AG10803 (cell line): ENCODE measurements at regions not wholly inside any gene's neighbourhood (a gene's known extent, or its start where the extent isn't known, plus 50 kb on each side); places are given as distances from the start of the nearest gene placed in this dataset.
A peak's percentile ranks its signal among the peaks of the same experiment; 100 is the strongest.

Experiments
- DNase-seq: peaks from one replicate; pipeline ENCODE4 v3.0.0; 2010; ENCODE audit warnings: low read depth
- H3K4me3 ChIP-seq: 2 replicates; pipeline ENCODE4 v1.5.1; 2011; ENCODE audit warnings: mild to moderate bottlenecking, low read length, control low read depth
- CTCF ChIP-seq: conservative IDR thresholded peaks from 2 replicates; pipeline ENCODE4 v1.5.1; 2011; ENCODE audit warnings: mild to moderate bottlenecking, low read length, control low read depth, inconsistent platforms

- no peak overlapping the region for H3K4me3 ChIP-seq
- no peak for TF ChIP-seq CTCF
- DNase-seq = no peak
Observed at GRCh38 chr5:102014371-102014770, 281.7 kb downstream of the SLCO4C1 start.

GRCh38 chr5:102010644-102011043 lies 285.4 kb downstream of the SLCO4C1 start:
- no peak for DNase-seq
- TF ChIP-seq CTCF = no peak
- no peak overlapping the region for H3K4me3 ChIP-seq

GRCh38 chr5:101997235-101997634 lies 298.8 kb downstream of the SLCO4C1 start:
- DNase-seq = no peak
- no peak overlapping the region for H3K4me3 ChIP-seq
- no peak for TF ChIP-seq CTCF

GRCh38 chr5:101995585-101995984 lies 300.5 kb downstream of the SLCO4C1 start:
- DNase-seq = no peak
- TF ChIP-seq CTCF = no peak
- H3K4me3 ChIP-seq = no peak overlapping the region

GRCh38 chr5:101991486-101991885 lies 304.6 kb downstream of the SLCO4C1 start:
- no peak overlapping the region for H3K4me3 ChIP-seq
- TF ChIP-seq CTCF = no peak

GRCh38 chr5:101989659-101990058 lies 306.4 kb downstream of the SLCO4C1 start:
- no peak for TF ChIP-seq CTCF
- no peak overlapping the region for H3K4me3 ChIP-seq
- no peak for DNase-seq

More at GRCh38 chr5:101991486-101991885, 304.6 kb downstream of the SLCO4C1 start:
- DNase-seq = no peak

GRCh38 chr5:101977729-101978345 lies 318.2 kb downstream of the SLCO4C1 start:
- DNase-seq = peak; percentile 35
- peak; percentile 54 for TF ChIP-seq CTCF

More at GRCh38 chr5:101977729-101978345, 318.2 kb downstream of the SLCO4C1 start:
- no peak overlapping the region for H3K4me3 ChIP-seq
